ENCODE measurements at regions not wholly inside any gene's neighbourhood (a gene's known extent, or its start where the extent isn't known, plus 50 kb on each side); places are given as distances from the start of the nearest gene placed in this dataset.

DNA sequence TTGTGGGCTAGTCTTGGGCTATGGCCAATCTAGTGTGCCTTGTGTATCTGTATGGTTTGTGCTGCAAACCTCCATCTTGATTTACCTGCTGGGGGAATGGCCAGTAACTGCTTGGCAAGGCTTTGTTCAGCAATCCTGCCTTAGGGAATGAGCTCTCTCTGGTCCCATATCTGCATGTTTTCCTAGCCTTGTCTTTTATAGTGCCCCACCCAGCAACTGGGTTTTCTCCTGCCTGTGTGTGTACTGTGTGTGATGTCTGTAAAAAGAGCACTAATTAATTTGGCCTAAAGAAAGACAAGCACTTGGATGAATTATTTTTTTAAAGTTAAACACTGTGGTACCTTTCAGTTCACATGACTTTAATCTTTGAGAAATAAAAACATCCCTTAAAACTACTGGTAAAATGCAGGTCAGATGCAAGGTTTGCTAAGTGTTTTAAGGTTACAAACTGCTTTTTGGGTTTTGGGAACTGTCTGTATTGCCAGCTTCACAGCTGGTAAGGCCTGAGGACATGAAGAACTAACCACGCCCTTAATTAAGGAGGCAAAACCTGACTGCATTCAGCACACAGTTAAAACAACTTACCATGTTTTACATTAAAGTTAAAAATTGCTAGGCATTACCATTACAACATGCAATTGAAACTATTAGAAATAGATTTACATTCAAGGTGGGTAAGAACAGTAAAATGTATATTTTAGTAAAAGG is 1169.2 kb downstream of the OTOL1 start:
- Histone ChIP-seq H3K4me1 (no peaks in the 10 kb centered on the region), H3K36me3 (replicated peaks in 1 of 2; ENCODE audit: insufficient read depth in 1 of 2, low read depth in 2 of 2) (no peaks in the 10 kb centered on the region), H3K27ac (no peak overlapping the region), H3K27me3 (no peaks in the 10 kb centered on the region), H3K9me3 (no peaks in the 10 kb centered on the region), H3K4me3 (no peak overlapping the region)
- intact Hi-C loops (cut with DNase I): no loop called here
- ATAC-seq (no peak), DNase-seq (no peak)
- 57 to 91% methylated on average over 1 of the region's 1 CpG for WGBS, 2 donors
- no peak for TF ChIP-seq POLR2A (IDR thresholded peaks at IDR 0.05)
- TF ChIP-seq, protein P1, sequence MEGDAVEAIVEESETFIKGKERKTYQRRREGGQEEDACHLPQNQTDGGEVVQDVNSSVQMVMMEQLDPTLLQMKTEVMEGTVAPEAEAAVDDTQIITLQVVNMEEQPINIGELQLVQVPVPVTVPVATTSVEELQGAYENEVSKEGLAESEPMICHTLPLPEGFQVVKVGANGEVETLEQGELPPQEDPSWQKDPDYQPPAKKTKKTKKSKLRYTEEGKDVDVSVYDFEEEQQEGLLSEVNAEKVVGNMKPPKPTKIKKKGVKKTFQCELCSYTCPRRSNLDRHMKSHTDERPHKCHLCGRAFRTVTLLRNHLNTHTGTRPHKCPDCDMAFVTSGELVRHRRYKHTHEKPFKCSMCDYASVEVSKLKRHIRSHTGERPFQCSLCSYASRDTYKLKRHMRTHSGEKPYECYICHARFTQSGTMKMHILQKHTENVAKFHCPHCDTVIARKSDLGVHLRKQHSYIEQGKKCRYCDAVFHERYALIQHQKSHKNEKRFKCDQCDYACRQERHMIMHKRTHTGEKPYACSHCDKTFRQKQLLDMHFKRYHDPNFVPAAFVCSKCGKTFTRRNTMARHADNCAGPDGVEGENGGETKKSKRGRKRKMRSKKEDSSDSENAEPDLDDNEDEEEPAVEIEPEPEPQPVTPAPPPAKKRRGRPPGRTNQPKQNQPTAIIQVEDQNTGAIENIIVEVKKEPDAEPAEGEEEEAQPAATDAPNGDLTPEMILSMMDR (IDR thresholded peaks at IDR 0.05): no peak

DNA sequence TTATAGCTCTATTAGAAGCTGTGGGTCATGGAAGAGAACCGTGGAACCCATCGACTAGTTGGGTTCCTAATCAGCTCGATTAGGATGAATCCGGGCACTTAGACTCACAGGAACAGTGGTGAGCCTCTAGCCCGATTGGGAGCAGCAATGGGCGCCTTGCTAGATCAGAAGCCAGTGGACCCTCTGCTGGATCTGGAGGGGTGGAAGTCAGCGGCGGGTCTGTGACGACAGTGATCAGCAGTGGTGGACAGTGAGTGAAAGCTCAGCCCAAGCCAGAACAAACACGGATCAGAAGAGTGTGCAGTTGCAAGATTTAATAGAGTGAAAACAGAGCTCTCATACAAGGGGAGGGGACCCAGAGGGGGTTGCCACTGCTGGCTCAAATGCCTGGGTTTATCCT is 1170.2 kb downstream of the OTOL1 start:
- DNase-seq: no peak
- Histone ChIP-seq H3K27ac (no peak overlapping the region), H3K27me3 (no peaks in the 10 kb centered on the region), H3K4me1 (no peaks in the 10 kb centered on the region), H3K36me3 (replicated peaks in 1 of 2; ENCODE audit: insufficient read depth in 1 of 2, low read depth in 2 of 2) (no peaks in the 10 kb centered on the region), H3K4me3 (no peak overlapping the region), H3K9me3 (no peaks in the 10 kb centered on the region)
- TF ChIP-seq, protein P1 (IDR thresholded peaks at IDR 0.05): no peak
- TF ChIP-seq POLR2A (IDR thresholded peaks at IDR 0.05): no peak
- intact Hi-C loops (cut with DNase I): no loop called here
- 64 to 67% methylated on average over 10 of the region's 10 CpGs for WGBS, 2 donors
- ATAC-seq: no peak

DNA sequence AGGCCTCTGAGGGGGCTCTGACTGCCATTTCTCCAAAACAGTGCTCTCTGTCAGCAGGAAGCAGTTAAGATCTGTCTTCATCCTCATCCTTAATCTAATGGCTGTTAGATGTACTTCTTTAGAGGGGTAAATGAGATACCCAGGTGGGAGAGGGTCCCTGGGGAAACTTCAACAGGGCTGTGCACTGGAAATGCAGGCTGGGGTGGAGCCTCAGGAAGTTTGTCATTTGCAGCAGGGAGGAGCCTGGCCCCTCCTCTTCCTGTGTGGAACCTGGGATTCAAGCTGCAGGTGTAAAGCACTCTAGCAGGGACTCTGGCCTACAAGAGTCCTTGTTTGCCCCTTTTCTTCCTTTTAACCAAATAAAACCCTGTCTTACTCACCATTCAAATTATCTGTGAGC is 1173.6 kb downstream of the OTOL1 start:
- H3K4me3 ChIP-seq: no peak overlapping the region
- H3K9me3 ChIP-seq: no peaks in the 10 kb centered on the region
- H3K36me3 ChIP-seq (replicated peaks in 1 of 2; ENCODE audit: insufficient read depth in 1 of 2, low read depth in 2 of 2): no peaks in the 10 kb centered on the region
- intact Hi-C loops (cut with DNase I): no loop called here
- DNase-seq (no peak), ATAC-seq (no peak)
- H3K4me1 ChIP-seq: no peaks in the 10 kb centered on the region
- TF ChIP-seq, protein P1 (IDR thresholded peaks at IDR 0.05): no peak
- no peak for TF ChIP-seq POLR2A (IDR thresholded peaks at IDR 0.05)
- H3K27ac ChIP-seq: no peak overlapping the region
- no peaks in the 10 kb centered on the region for H3K27me3 ChIP-seq

DNA sequence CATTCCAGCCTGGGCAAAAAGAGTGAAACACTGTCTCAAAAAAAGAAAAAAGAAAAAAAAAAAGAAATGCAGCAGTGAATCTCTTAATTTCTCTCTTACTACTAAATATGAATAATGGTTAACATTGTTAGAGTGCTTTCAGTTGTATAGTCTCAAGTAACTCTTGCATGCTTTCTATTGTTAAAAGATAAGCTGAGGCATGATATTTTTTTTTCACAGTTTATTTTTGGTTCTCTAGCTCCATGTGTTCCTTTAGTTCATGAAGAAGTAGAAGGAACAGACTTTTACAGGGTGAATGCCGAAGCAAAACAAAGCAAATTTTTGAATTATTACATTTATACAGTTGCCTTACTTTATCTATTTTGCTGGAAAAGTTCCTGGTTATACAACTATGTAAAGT is 1180.9 kb downstream of the OTOL1 start:
- no peak overlapping the region for H3K27ac ChIP-seq
- no peak for ATAC-seq
- H3K9me3 ChIP-seq: no peaks in the 10 kb centered on the region
- no peaks in the 10 kb centered on the region for H3K4me1 ChIP-seq
- WGBS, 2 donors: 80 to 82% methylated on average over 1 of the region's 1 CpG
- intact Hi-C loops (cut with DNase I): no loop called here
- H3K27me3 ChIP-seq: no peaks in the 10 kb centered on the region
- TF ChIP-seq POLR2A (IDR thresholded peaks at IDR 0.05): no peak
- TF ChIP-seq, protein P1 (IDR thresholded peaks at IDR 0.05): no peak
- no peak for DNase-seq
- H3K36me3 ChIP-seq (replicated peaks in 1 of 2; ENCODE audit: insufficient read depth in 1 of 2, low read depth in 2 of 2): no peaks in the 10 kb centered on the region
- no peak overlapping the region for H3K4me3 ChIP-seq

DNA sequence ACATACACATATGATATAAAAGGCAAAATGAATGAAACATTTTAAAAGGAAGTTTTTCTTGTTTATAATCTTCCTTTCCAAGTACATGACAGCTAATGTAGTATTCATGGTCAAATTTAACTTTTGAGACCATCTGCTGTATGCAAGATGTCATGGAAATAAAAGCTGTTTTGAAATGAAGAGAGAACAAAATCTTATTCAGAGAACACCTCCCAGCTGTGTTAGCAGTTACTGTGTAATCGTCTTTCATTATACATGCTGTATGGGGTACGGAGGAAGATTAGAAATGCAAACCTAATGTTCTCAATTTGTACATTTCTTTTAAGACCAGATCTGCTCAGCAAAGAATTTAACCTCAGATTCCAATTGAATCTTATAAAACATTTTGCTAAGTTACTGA is 1182.3 kb downstream of the OTOL1 start:
- H3K36me3 ChIP-seq (replicated peaks in 1 of 2; ENCODE audit: insufficient read depth in 1 of 2, low read depth in 2 of 2): no peaks in the 10 kb centered on the region

More for the DNA sequence above, 1182.3 kb downstream of the OTOL1 start:
- H3K4me1 ChIP-seq: no peaks in the 10 kb centered on the region
- H3K27me3 ChIP-seq: no peaks in the 10 kb centered on the region
- DNase-seq: no peak
- ATAC-seq: no peak
- H3K27ac ChIP-seq: no peak overlapping the region
- 58 to 61% methylated on average over 2 of the region's 2 CpGs for WGBS, 2 donors
- H3K9me3 ChIP-seq: no peaks in the 10 kb centered on the region
- intact Hi-C loops (cut with DNase I): no loop called here
- TF ChIP-seq, protein P1 (IDR thresholded peaks at IDR 0.05): no peak
- TF ChIP-seq POLR2A (IDR thresholded peaks at IDR 0.05): no peak
- no peak overlapping the region for H3K4me3 ChIP-seq

All from body of pancreas (tissue), 4 donors.